Parathyroid adenoma (tissue), 2 donors: ENCODE measurements at regions not wholly inside any gene's neighbourhood (a gene's known extent, or its start where the extent isn't known, plus 50 kb on each side); places are given as distances from the start of the nearest gene placed in this dataset.

Experiments used
- H2AFZ ChIP-seq: fragments of 300-600 bp; sonication (generic); one replicate; pipeline ENCODE4 v1.7.0; 2017; ENCODE audit warnings: antibody characterized with exemption, mild to moderate bottlenecking
- H3K27ac ChIP-seq: fragments of 300-600 bp; sonication (generic); one replicate; pipeline ENCODE4 v1.7.0; 2017
- H3K27me3 ChIP-seq: fragments of 300-600 bp; sonication (generic); one replicate; pipeline ENCODE4 v1.7.0; 2017; ENCODE audit warnings: low read length; ENCODE audit not compliant: control insufficient read depth, insufficient read depth
- H3K36me3 ChIP-seq: fragments of 300-600 bp; sonication (generic); one replicate; pipeline ENCODE4 v1.7.0; 2017; ENCODE audit warnings: low read length; ENCODE audit not compliant: control insufficient read depth, insufficient read depth
- H3K4me1 ChIP-seq: fragments of 300-600 bp; sonication (generic); one replicate; pipeline ENCODE4 v1.7.0; 2017; ENCODE audit warnings: control low read depth
- H3K4me2 ChIP-seq: fragments of 300-600 bp; sonication (generic); one replicate; pipeline ENCODE4 v1.7.0; 2017; ENCODE audit warnings: low read length
- H3K4me3 ChIP-seq: fragments of 300-600 bp; sonication (generic); one replicate; pipeline ENCODE4 v1.7.0; 2017; ENCODE audit warnings: low read depth, low read length
- H3K79me2 ChIP-seq: fragments of 300-600 bp; sonication (generic); one replicate; pipeline ENCODE4 v1.7.0; 2017; ENCODE audit warnings: control low read depth
- H3K9ac ChIP-seq: fragments of 300-600 bp; sonication (generic); one replicate; pipeline ENCODE4 v1.7.0; 2017; ENCODE audit warnings: mild to moderate bottlenecking
- H3K9me3 ChIP-seq: fragments of 300-600 bp; sonication (generic); one replicate; pipeline ENCODE4 v1.7.0; 2017; ENCODE audit warnings: low read length; ENCODE audit not compliant: control insufficient read depth
- TF ChIP-seq, protein P1 (sequence below): fragments of 300-600 bp; sonication (generic); IDR thresholded peaks from one replicate; pipeline ENCODE4 v1.7.0; 2017; ENCODE audit warnings: antibody characterized with exemption, mild to moderate bottlenecking
- donor health status: primary hyperparathyroidism.

DNA sequence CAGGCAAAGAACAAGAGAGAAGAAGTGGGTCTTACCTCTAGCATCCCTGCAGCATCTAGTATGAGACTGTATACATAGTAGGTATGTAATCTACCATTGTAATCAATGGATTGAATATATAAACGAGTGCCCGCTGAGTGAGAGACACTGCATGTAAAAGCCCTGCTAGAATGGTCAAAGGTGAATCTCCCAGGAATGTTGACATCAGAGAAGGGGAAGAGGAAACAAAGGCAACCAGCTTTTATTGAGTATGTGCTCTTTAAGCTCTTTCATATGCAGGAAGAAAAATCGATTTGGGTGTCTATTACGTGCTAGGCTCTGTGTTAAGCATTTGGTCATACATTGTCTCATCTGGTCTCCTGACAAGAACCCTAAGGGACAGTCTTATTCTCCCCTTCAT lies 91.9 kb upstream of the KLHL13 start:
- no peaks in the 10 kb centered on the region for H3K36me3 ChIP-seq
- TF ChIP-seq, protein P1, sequence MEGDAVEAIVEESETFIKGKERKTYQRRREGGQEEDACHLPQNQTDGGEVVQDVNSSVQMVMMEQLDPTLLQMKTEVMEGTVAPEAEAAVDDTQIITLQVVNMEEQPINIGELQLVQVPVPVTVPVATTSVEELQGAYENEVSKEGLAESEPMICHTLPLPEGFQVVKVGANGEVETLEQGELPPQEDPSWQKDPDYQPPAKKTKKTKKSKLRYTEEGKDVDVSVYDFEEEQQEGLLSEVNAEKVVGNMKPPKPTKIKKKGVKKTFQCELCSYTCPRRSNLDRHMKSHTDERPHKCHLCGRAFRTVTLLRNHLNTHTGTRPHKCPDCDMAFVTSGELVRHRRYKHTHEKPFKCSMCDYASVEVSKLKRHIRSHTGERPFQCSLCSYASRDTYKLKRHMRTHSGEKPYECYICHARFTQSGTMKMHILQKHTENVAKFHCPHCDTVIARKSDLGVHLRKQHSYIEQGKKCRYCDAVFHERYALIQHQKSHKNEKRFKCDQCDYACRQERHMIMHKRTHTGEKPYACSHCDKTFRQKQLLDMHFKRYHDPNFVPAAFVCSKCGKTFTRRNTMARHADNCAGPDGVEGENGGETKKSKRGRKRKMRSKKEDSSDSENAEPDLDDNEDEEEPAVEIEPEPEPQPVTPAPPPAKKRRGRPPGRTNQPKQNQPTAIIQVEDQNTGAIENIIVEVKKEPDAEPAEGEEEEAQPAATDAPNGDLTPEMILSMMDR = no peak
- H2AFZ ChIP-seq = no peak overlapping the region
- no peak overlapping the region for H3K4me3 ChIP-seq
- H3K27me3 ChIP-seq = no peaks in the 10 kb centered on the region
- H3K27ac ChIP-seq = no peak overlapping the region
- H3K9me3 ChIP-seq = no peaks in the 10 kb centered on the region
- no peaks in the 10 kb centered on the region for H3K4me1 ChIP-seq
- H3K4me2 ChIP-seq = no peak overlapping the region
- no peak overlapping the region for H3K9ac ChIP-seq
- no peaks in the 10 kb centered on the region for H3K79me2 ChIP-seq

DNA sequence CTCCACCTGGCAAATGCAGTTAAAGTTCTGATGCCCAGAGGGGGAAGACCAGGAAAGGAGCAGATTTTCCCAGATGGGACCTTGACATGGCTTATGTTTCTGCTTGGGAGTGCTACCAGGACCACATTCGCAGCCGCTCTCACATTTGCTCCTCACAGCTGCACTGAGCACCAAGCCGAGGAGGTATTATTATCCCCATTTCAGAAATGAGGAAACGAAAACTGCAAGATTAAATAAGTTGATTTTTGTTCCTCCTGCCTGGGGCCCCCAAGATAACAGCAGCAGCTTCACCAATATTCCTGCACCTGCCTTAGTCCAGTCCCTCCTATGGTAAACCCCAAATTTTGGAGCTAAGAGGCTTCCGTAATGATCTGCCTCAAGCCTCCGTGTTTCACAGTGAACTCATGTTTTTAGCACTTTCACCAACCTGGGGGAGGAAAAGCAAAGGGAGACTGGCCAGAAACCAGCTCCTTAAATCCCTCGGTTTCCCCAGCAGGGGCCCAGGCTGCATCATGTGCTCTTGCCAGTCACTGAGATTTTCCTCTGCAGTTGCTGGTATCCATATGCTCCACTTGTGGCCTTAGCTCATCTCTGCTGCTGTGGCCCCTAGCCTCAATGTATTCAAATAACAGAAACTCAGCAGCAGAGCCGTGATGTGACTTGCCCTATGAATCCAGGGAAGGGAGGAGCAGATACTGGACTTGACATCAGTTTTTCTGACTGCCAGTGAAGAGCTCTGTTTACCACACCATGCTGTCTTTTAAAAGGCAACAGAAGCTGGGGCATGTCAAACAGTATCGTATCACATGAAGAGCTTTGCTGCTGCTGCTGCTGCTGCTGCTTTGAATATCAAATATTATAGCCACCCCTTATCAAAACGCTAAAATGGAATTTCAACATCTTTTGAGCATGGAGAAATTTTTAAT lies 95.5 kb upstream of the KLHL13 start:
- Histone ChIP-seq H3K4me1 (no peaks in the 10 kb centered on the region), H3K9me3 (no peaks in the 10 kb centered on the region), H3K27ac (no peak overlapping the region), H3K36me3 (no peaks in the 10 kb centered on the region), H3K9ac (no peak overlapping the region), H3K4me2 (no peak overlapping the region), H3K79me2 (no peaks in the 10 kb centered on the region), H2AFZ (no peak overlapping the region), H3K27me3 (no peaks in the 10 kb centered on the region), H3K4me3 (no peak overlapping the region)
- TF ChIP-seq, protein P1 = no peak

DNA sequence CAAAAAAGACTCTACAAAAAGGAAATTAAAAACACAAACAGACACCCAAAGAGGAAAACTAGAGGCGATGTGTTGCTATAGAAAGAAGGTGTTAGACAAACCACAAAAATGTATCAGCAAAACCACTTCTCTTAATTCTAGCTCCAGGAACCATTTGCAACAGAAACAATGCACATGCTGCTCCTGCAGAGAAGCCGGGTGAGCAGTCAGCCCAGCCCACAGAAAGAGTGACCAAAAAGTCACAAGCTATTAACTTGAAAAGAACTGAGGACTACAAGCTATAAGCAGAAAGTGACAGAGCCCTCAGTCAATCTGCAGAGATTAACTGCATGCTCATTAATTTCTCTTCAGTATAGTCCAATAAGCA lies 96.2 kb upstream of the KLHL13 start:
- H3K9me3 ChIP-seq = no peaks in the 10 kb centered on the region
- no peak overlapping the region for H3K4me3 ChIP-seq
- no peak overlapping the region for H3K4me2 ChIP-seq
- no peaks in the 10 kb centered on the region for H3K4me1 ChIP-seq
- H3K36me3 ChIP-seq = no peaks in the 10 kb centered on the region
- no peaks in the 10 kb centered on the region for H3K79me2 ChIP-seq
- no peak overlapping the region for H3K27ac ChIP-seq
- H2AFZ ChIP-seq = no peak overlapping the region
- TF ChIP-seq, protein P1 = no peak
- H3K27me3 ChIP-seq = no peaks in the 10 kb centered on the region
- no peak overlapping the region for H3K9ac ChIP-seq

DNA sequence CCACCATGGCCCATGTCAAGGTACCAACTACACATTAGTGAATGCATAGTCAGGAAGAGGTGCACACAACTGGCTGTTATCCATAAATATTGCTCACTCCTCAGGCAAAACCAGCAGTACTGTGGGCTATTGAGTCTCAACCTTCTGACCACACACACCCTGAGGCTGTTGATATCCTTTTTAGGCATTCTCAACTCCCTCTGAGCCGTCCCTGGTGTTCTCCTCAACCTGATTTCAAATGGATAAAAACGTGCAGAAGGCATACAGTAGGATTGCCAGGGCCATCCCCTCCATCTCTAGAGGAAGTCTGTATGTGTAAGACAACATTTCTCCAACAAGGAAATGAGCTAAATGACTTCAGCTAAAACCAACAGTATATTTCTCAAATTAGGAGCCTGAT lies 98.7 kb upstream of the KLHL13 start:
- Histone ChIP-seq H3K4me1 (no peaks in the 10 kb centered on the region), H3K9ac (no peak overlapping the region), H3K9me3 (no peaks in the 10 kb centered on the region), H2AFZ (no peak overlapping the region), H3K27me3 (no peaks in the 10 kb centered on the region), H3K79me2 (no peaks in the 10 kb centered on the region), H3K36me3 (no peaks in the 10 kb centered on the region), H3K4me3 (no peak overlapping the region), H3K27ac (no peak overlapping the region), H3K4me2 (no peak overlapping the region)
- TF ChIP-seq, protein P1 = no peak

DNA sequence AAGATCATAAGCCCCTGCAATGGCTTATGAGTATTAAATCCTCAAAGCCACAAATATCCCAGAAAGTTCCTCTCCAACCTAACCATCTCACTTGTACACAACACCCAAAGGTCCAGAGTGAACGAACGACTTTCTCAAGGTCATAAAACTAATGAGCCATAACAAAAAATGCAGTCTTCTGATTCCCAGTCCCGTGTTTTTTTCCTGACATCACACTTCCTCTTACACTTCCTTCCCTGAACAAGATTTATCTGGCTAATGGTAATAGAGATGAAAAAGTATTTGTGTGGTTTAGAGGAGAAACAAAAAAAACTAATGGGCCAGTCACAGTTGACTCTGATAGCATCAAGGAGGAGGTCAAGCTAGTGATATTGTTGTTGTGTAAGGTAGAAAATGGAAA lies 99.5 kb upstream of the KLHL13 start:
- Histone ChIP-seq H3K27ac (no peak overlapping the region), H3K79me2 (no peaks in the 10 kb centered on the region), H3K4me2 (no peak overlapping the region), H2AFZ (no peak overlapping the region), H3K9ac (no peak overlapping the region), H3K4me1 (no peaks in the 10 kb centered on the region), H3K36me3 (no peaks in the 10 kb centered on the region), H3K27me3 (no peaks in the 10 kb centered on the region), H3K4me3 (no peak overlapping the region), H3K9me3 (no peaks in the 10 kb centered on the region)
- TF ChIP-seq, protein P1 = no peak
